ENCODE measurements at regions not wholly inside any gene's neighbourhood (a gene's known extent, or its start where the extent isn't known, plus 50 kb on each side); places are given as distances from the start of the nearest gene placed in this dataset.
"Not testable (repeated sequence)": the region's sequence is repeated elsewhere in the genome, so short reads cannot be mapped to it uniquely, and the experiment has no call there.

DNA sequence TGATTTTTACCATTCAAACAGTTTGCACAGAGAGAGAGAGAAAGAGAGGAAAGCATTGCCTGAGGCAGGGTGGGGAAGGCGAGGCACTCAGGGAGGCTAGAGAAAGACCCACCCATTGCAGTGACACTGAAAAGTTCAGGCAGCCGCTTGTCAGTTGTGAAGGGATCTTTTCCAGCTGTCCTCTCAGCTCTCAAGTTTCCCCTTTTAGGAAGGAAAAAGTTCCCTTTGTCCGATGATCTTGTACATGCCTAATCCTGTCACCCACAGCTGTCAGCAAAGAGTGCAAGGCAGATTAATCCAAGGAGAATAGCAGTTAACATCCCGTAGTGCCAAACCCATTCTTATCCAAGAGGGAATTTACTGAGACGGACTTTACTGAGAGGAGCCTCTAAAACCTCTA is 255.0 kb downstream of the MAGEB5 start:
- TF ChIP-seq, protein P1, sequence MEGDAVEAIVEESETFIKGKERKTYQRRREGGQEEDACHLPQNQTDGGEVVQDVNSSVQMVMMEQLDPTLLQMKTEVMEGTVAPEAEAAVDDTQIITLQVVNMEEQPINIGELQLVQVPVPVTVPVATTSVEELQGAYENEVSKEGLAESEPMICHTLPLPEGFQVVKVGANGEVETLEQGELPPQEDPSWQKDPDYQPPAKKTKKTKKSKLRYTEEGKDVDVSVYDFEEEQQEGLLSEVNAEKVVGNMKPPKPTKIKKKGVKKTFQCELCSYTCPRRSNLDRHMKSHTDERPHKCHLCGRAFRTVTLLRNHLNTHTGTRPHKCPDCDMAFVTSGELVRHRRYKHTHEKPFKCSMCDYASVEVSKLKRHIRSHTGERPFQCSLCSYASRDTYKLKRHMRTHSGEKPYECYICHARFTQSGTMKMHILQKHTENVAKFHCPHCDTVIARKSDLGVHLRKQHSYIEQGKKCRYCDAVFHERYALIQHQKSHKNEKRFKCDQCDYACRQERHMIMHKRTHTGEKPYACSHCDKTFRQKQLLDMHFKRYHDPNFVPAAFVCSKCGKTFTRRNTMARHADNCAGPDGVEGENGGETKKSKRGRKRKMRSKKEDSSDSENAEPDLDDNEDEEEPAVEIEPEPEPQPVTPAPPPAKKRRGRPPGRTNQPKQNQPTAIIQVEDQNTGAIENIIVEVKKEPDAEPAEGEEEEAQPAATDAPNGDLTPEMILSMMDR (IDR thresholded peaks at IDR 0.05; ENCODE audit: insufficient read depth, low read length), result no peak
- DNase-seq (ENCODE audit: low read depth), result no peak
- H3K4me3 ChIP-seq (ENCODE audit: low read depth, low read length), result no peak overlapping the region

DNA sequence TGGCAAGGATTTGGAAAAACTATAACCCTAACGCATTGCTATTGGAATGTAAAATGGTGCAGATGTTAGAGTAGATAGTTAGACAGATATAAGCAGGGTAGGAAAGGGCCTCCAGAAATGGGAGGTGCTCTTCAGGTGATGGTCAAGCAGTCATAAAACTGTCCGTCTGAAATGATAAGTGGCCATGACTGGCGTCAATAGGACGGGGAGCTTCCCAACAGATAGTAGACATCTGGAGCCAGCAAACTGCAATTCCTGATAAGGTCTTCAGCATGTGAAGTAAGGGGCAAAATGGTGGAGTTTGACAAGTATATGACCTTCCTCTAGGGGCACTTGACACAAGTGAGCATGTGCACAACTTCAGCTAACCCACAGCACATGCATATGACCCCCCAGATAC is 250.4 kb downstream of the MAGEB5 start:
- no peak for DNase-seq (ENCODE audit: low read depth)
- TF ChIP-seq, protein P1 (IDR thresholded peaks at IDR 0.05; ENCODE audit: insufficient read depth, low read length), result no peak
- H3K4me3 ChIP-seq (ENCODE audit: low read depth, low read length), result no peak overlapping the region

DNA sequence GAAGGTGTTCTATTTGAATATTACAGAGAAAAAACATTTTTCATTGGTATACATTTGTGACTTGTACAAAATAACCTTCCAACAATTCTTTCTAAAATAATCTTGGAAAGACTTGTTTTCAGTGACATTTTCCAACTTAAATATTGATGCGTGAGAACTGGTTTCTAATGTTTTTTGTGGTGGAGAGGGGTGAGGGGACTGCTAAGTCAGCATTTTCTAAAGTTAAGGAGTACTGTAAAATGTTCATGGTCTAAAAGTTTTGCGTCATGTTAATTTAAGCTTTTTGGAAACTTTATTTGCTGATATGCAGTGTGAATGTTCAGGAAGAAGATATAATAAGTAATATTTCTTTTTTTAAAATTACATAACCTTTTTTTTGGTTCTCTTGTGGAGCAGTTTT is 229.3 kb downstream of the MAGEB5 start:
- H3K4me3 ChIP-seq (ENCODE audit: low read depth, low read length), result no peak overlapping the region
- no peak for DNase-seq (ENCODE audit: low read depth)
- TF ChIP-seq, protein P1 (IDR thresholded peaks at IDR 0.05; ENCODE audit: insufficient read depth, low read length), result no peak

DNA sequence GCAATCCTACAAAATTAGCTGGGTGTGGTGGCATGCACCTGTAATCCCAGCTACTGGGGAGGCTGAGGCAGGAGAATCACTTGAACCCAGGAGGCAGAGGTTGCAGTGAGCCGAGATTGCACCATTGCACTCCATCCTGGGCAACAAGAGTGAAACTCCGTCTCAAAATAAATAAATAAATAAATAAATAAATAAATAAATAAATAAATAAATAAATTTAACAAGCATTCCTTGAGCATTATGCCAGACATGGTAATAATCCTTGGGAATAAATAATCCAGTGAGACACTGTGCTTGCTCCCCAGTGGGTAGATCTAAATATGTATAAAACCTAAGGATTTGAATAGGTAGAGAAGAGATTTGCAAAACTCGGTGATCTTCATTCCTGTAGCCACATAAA is 228.4 kb downstream of the MAGEB5 start:
- H3K4me3 ChIP-seq (ENCODE audit: low read depth, low read length); DNase-seq (ENCODE audit: low read depth): not testable (repeated sequence)

DNA sequence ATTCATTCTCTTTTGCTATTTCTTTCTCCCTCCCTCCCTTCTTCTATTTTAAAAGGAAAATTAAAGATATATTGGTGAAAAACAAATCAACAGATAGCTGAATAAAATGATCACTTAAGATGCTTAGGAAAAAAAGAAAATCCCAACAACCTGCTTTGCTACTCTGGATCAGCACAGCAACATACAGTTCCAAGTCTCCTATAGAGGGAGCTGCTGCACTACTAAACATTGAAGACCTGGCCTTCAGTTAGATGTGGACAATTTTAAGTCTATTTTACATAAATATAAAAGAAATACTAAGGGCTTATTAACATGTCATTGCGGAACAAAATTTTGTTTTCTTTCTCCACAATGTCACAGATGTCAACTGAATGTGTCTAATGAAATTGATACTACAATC is 226.4 kb downstream of the MAGEB5 start:
- no peak overlapping the region for H3K4me3 ChIP-seq (ENCODE audit: low read depth, low read length)
- no peak for DNase-seq (ENCODE audit: low read depth)
- TF ChIP-seq, protein P1 (IDR thresholded peaks at IDR 0.05; ENCODE audit: insufficient read depth, low read length), result no peak

DNA sequence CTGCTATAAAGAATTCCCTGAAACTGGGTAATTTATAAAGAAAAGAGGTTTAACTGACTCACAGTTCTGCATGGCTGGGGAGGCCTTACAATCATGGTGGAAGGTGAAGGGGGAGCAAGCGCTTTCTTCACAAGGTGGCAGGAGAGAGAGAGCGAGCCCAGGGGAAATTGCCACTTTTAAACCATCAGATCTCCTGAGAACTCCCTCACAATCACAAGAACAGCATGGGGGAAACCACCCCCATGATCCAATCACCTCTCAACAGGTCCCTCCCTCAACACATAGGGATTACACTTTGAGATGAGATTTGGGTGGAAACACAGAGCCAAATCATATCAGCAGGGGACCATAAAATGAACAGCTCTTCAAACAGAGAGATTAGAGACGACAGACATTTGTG is 198.6 kb downstream of the MAGEB5 start:
- TF ChIP-seq, protein P1 (IDR thresholded peaks at IDR 0.05; ENCODE audit: insufficient read depth, low read length), result no peak
- no peak for DNase-seq (ENCODE audit: low read depth)
- H3K4me3 ChIP-seq (ENCODE audit: low read depth, low read length), result no peak overlapping the region

DNA sequence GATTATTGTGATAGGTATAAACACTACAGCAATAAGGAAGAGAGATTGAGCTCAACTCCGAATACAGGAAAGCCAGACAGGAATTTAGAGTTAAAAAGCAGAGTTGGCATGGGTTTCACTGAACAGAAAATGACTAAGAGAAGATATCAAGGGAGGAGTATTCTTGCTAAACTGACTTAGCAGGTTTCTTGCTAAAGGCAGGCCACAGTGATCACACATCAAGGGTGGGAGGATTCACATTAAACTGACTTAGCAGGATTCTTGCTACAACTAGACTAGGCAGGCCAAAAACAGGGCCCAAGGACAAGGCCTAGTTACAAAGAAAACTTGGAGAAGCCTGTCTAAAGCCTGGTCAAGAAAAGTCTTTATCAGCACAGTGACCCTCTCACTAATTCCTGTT is 195.1 kb downstream of the MAGEB5 start:
- no peak for DNase-seq (ENCODE audit: low read depth)
- TF ChIP-seq, protein P1 (IDR thresholded peaks at IDR 0.05; ENCODE audit: insufficient read depth, low read length), result no peak
- no peak overlapping the region for H3K4me3 ChIP-seq (ENCODE audit: low read depth, low read length)
